Skeletal muscle satellite cell (primary cell): ENCODE measurements at regions not wholly inside any gene's neighbourhood (a gene's known extent, or its start where the extent isn't known, plus 50 kb on each side); places are given as distances from the start of the nearest gene placed in this dataset.
"Not testable (repeated sequence)": the region's sequence is repeated elsewhere in the genome, so short reads cannot be mapped to it uniquely, and the experiment has no call there.

ENCODE experiments used
- H3K27me3 ChIP-seq: 2 replicates; pipeline ENCODE4 v1.7.0; 2013; ENCODE audit warnings: low read length; ENCODE audit not compliant: control insufficient read depth, insufficient read depth
- H3K36me3 ChIP-seq: 2 replicates; pipeline ENCODE4 v1.7.0; 2013; ENCODE audit warnings: mild to moderate bottlenecking, control low read depth, low read length; ENCODE audit not compliant: insufficient read depth
- H3K4me1 ChIP-seq: 2 replicates; pipeline ENCODE4 v1.7.0; 2013; ENCODE audit warnings: low read length; ENCODE audit not compliant: control insufficient read depth, insufficient read depth
- H3K4me2 ChIP-seq: 2 replicates; pipeline ENCODE4 v1.7.0; 2013; ENCODE audit warnings: mild to moderate bottlenecking, low read length
- H3K4me3 ChIP-seq: 2 replicates; pipeline ENCODE4 v1.7.0; 2013; ENCODE audit warnings: low read length
- H3K9ac ChIP-seq: 2 replicates; pipeline ENCODE4 v1.7.0; 2013; ENCODE audit warnings: mild to moderate bottlenecking, low read depth, low read length, moderate library complexity
- H3K9me3 ChIP-seq: replicated peaks from 2 replicates; pipeline ENCODE4 v1.7.0; 2013; ENCODE audit warnings: mild to moderate bottlenecking, control low read depth, low read length

DNA sequence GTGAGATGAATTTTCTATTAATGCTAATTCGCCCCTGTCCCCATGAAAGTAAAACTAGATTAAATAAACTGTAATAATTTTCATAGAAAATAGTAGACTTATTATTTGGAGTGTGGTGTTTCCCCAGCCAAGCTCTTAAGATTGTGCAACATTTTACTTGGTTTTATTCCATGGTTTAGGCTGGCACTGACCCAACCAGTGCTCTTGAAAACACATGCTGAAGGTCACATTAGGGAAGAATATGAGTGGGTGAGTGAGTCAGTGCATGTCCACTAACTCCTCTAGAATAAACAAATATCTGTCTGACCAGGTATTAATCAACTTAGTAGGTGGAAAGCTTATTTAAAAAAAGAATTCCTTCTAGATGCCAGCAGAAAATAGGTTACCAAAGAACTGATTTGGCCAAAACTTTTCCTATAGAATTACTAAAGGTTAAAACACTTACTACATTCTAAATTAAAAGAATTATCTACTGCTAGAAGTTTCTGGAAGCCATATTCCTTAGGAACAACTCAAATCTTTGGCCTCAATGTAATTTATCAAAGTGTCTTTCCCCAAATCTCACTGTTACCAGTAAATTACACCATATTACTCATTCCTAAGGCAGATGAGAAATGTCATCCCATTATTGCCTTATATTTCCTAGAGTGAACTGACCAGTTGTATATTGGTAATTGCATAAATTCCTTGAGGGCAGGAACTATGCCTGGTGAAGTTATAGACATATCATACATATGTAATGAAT is 89.7 kb upstream of the RGS1 start:
- Histone ChIP-seq H3K9ac (peak overlapping the region; percentile 29), H3K4me3 (no peak overlapping the region), H3K9me3 (no peaks in the 10 kb centered on the region), H3K27me3 (no peaks in the 10 kb centered on the region), H3K4me2 (peak overlapping the region; percentile 58), H3K36me3 (no peaks in the 10 kb centered on the region), H3K4me1 (peaks cover 31% of the 10 kb centered on the region)

DNA sequence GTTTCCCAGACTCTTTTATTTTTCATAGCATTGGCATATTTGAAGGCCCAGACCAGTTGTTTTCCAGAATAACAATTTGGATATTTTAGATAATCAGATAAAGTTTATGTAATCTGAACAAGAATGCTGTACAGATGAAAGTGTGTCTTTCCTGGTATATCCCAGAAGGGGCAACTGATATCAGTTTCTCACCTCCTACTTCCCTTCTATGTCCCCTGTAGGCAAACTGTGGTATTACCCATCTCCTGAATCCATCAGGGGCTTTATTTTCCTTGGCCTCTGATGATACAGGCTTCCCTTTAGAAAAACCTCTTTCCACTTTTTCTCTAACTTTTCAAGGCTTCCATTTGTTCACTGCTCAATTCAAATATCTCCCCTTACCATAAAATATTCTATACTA is 87.5 kb upstream of the RGS1 start:
- H3K9ac ChIP-seq = no peak overlapping the region
- H3K36me3 ChIP-seq = no peaks in the 10 kb centered on the region
- peaks cover 44% of the 10 kb centered on the region for H3K4me1 ChIP-seq
- no peaks in the 10 kb centered on the region for H3K27me3 ChIP-seq
- no peak overlapping the region for H3K4me3 ChIP-seq
- H3K9me3 ChIP-seq = no peaks in the 10 kb centered on the region
- H3K4me2 ChIP-seq = no peak overlapping the region

DNA sequence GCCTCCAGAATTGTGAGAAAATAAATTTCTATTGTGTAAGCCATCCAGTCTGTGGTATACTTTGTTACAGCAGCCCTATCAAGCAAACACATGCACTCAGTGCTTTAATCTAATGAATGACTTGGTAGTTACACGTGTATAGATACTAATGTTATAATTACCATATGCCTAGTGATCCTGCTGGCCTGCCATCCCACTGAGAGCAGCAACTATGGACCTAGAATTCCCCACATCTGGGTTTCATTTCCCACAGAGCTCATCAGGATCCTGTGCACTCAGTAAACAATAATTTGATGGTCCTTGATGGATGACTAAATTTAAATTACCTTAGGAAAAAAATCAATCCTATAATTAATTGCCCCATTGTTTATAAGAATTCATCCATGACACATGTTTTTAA is 86.5 kb upstream of the RGS1 start:
- Histone ChIP-seq H3K4me3 (no peak overlapping the region), H3K9ac (peak overlapping the region; percentile 66), H3K4me2 (peak overlapping the region; percentile 48), H3K9me3 (no peaks in the 10 kb centered on the region), H3K27me3 (no peaks in the 10 kb centered on the region), H3K36me3 (no peaks in the 10 kb centered on the region), H3K4me1 (peaks cover 44% of the 10 kb centered on the region)

DNA sequence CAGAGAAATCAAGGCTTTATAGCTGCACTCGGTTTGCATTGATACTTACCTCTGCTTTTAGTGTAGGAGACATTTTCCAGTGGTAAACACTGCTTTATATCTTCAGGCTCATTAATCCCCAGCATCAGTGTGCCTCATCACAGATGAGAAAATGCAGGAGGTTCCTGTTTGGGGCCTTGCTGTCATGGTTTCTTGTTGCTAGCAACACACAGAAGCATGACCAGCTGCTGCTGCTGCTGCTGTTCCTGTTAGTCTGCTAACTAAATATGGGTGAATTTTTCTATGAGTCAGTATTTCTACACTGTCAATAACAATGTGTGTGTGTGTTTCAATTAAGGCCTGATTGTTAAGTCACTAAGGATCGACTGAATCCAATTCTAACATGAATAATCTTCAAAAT is 85.8 kb upstream of the RGS1 start:
- no peaks in the 10 kb centered on the region for H3K36me3 ChIP-seq
- peaks cover 44% of the 10 kb centered on the region for H3K4me1 ChIP-seq
- H3K9ac ChIP-seq = peak overlapping the region; percentile 66
- H3K4me2 ChIP-seq = peak overlapping the region; percentile 48
- H3K9me3 ChIP-seq = no peaks in the 10 kb centered on the region
- H3K4me3 ChIP-seq = no peak overlapping the region
- H3K27me3 ChIP-seq = no peaks in the 10 kb centered on the region

DNA sequence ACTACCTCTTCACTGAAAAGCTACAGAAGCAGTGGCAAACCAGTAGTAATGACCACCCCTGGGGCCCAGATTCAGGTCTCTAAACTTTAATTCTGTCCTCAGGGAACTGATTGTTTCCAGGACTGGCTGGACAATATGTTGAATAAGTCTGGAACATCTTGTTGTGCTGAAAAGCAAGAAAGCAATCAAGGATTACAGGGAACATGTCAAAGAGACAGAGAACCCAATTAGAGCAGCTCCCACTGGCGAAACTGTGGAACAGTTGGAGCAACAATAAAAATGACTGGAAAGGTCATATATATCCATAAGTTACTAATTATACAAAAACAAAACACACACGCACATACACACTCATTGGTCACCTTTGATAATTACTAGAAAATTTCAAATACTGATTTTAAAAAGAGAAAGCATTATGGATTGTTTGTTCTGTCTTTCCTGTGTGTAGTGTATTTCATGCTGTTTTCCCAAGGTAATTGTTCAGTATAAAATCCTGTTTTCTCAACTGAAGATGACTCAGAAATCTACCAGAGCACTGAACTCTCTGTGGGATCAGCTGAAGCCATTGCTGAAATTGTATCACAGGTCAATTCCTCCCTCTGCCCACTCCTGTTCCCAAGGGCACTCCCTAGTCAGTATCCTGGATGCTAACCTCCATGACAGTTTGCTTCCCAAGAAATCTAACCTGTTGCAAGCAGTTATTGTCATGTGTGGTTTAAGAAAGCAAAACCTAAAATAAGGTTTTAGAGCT is 83.6 kb upstream of the RGS1 start:
- Histone ChIP-seq H3K9me3 (no peaks in the 10 kb centered on the region), H3K4me1 (peaks cover 41% of the 10 kb centered on the region), H3K36me3 (no peaks in the 10 kb centered on the region), H3K9ac (peak overlapping the region; percentile 35), H3K4me3 (no peak overlapping the region), H3K27me3 (no peaks in the 10 kb centered on the region), H3K4me2 (peak overlapping the region; percentile 41)

DNA sequence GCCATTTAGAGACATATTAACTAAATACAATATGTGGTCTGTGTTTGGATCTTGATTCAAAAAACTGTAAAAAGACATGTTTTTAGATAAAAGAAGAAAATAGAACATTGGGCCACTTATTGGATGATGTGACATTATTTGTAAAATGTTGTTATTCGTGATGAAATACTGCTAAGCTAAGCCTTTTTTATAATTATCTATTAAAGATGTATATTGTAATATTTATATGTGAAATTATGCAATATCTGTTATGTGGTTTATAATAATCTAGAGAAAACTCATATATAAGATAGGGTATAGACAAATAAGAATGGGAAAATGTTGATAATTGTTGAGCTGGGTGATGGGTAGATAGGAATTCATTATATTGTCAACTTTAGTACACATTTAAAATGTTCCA is 82.0 kb upstream of the RGS1 start:
- H3K9me3 ChIP-seq = no peaks in the 10 kb centered on the region
- no peak overlapping the region for H3K4me2 ChIP-seq
- no peaks in the 10 kb centered on the region for H3K27me3 ChIP-seq
- H3K4me1 ChIP-seq = peaks cover 43% of the 10 kb centered on the region
- H3K4me3 ChIP-seq = no peak overlapping the region
- no peak overlapping the region for H3K9ac ChIP-seq
- no peaks in the 10 kb centered on the region for H3K36me3 ChIP-seq

DNA sequence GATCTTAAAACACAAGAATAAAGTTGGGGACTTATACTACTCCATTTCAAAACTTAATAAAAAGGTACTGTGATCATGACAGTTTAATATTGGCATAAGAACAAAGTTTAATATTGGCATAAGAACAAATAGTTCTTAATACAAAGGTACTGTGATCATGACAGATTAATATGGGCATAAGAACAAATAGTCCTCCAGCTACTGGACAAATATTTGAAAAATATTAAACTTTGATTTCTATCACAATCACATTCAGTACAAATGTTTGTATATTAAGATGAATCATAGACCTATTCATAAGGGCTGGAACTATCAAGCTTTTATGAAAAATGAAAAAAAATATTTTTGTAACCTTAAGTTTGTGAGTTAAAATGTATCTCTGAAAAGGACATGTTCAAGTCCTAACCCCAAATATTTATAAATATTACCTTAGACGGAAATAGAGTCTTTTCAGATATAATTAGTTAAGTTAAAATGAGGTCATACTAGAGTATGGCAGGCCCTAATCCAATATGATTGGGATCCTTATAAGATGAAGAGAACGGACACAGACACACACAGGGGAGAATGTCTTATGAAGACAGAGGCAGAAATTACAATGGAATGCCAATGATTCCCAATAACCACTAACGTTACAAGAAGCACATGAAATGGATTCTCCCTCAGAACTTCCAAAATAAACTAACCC is 79.1 kb upstream of the RGS1 start:
- Histone ChIP-seq H3K9ac (no peak overlapping the region), H3K36me3 (no peaks in the 10 kb centered on the region), H3K4me2 (peak overlapping the region; percentile 56), H3K4me3 (no peak overlapping the region), H3K4me1 (peaks cover 25% of the 10 kb centered on the region), H3K27me3 (no peaks in the 10 kb centered on the region), H3K9me3 (no peaks in the 10 kb centered on the region)

DNA sequence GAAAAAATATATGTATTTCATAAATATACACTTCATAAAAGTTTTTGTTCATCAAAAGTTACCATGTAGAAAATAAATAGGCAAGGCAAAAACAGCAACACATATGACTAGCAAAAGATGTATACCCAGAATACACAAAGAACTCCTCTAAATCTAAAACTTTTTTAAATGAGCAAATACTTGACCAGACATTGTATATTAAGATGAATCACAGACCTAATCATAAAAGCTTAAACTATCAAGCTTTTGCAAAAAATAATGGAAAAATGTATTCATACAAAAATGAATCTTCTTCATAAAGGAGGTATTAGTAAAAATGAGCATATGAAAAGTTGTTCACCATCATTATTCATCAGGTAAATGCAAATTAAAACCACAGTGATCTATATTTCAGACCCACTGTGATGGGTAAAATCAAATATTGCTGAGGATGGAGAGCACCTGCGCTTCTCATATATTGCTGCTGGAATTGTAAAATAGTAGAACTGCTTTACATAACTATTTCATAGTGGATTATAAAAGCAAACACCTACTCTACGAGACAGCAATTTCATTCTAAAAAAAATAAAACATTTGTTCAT is 78.3 kb upstream of the RGS1 start:
- H3K4me3 ChIP-seq = no peak overlapping the region
- H3K4me1 ChIP-seq = peaks cover 17% of the 10 kb centered on the region
- H3K4me2 ChIP-seq = no peak overlapping the region

DNA sequence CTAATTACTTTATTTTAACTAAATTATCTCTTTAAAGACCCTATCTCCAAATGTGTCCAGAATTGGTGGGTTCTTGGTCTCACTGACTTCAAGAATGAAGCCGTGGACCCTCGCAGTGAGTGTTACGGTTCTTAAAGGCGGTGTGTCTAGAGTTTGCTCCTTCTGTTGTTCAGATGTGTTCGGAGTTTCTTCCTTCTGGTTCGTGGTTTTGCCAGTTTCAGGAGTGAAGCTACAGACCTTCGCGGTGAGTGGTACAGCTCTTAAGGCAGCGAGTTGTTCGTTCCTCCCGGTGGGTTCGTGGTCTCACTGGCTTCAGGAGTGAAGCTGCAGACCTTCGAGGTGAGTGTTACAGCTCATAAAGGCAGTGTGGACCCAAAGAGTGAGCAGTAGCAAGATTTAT is 77.5 kb upstream of the RGS1 start:
- not testable (repeated sequence) for H3K9ac ChIP-seq, H3K36me3 ChIP-seq, H3K4me3 ChIP-seq, H3K4me2 ChIP-seq, H3K9me3 ChIP-seq, H3K27me3 ChIP-seq
- peaks cover 12% of the 10 kb centered on the region for H3K4me1 ChIP-seq

More for the DNA sequence above, 78.3 kb upstream of the RGS1 start:
- no peak overlapping the region for H3K9ac ChIP-seq
- H3K36me3 ChIP-seq = no peaks in the 10 kb centered on the region
- H3K9me3 ChIP-seq = no peaks in the 10 kb centered on the region
- H3K27me3 ChIP-seq = no peaks in the 10 kb centered on the region

DNA sequence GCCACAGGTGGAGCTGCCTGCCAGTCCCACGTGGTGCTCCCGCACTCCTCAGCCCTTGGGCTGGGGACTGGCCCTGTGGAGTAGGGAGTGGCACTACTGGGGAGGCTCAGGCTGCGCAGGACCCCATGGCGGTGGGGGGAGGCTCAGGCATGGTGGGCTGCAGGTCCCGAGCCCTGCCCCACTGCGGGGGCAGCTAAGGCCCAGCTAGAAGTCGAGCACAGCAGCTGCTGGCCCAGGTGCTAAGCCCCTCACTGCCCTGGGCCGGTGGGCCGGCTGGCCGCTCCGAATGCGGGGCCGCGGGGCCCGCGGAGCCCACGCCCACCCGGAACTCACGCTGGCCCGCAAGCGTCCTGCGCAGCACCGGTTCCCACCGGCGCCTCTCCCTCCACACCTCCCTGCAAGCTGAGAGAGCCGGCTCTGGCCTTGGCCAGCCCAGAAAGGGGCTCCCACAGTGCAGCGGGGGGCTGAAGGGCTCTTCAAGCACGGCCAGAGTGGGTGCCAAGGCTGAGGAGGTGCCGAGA is 76.5 kb upstream of the RGS1 start:
- not testable (repeated sequence) for H3K9me3 ChIP-seq, H3K27me3 ChIP-seq

DNA sequence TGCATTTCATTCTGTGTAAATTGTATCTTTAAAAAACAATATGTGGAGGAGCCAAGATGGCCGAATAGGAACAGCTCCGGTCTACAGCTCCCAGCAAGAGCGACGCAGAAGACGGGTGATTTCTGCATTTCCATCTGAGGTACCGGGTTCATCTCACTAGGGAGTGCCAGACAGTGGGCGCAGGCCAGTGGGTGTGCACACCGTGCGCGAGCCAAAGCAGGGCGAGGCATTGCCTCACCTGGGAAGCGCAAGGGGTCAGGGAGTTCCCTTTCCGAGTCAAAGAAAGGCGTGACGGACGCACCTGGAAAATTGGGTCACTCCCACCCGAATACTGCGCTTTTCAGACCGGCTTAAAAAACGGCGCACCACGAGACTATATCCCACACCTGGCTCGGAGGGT is 75.0 kb upstream of the RGS1 start:
- H3K27me3 ChIP-seq, H3K4me2 ChIP-seq, H3K9me3 ChIP-seq, H3K9ac ChIP-seq, H3K36me3 ChIP-seq, H3K4me3 ChIP-seq: not testable (repeated sequence)
- peaks cover 12% of the 10 kb centered on the region for H3K4me1 ChIP-seq

More for the DNA sequence above, 76.5 kb upstream of the RGS1 start:
- not testable (repeated sequence) for H3K4me3 ChIP-seq, H3K36me3 ChIP-seq, H3K9ac ChIP-seq, H3K4me2 ChIP-seq
- H3K4me1 ChIP-seq = peaks cover 12% of the 10 kb centered on the region
